PC-9 (cell line): ENCODE measurements at regions not wholly inside any gene's neighbourhood (a gene's known extent, or its start where the extent isn't known, plus 50 kb on each side); places are given as distances from the start of the nearest gene placed in this dataset.
"Not testable (repeated sequence)": the region's sequence is repeated elsewhere in the genome, so short reads cannot be mapped to it uniquely, and the experiment has no call there.

Source experiments
- EZH2 ChIP-seq: fragments of 200-600 bp; sonication (generic); IDR thresholded peaks from 2 replicates; pipeline ENCODE4 v1.8.0; 2017; ENCODE audit warnings: antibody characterized with exemption, low read depth
- TF ChIP-seq, protein P1 (sequence below): fragments of 200-600 bp; sonication (generic); conservative IDR thresholded peaks from 2 replicates; pipeline ENCODE4 v1.6.1; 2017; ENCODE audit warnings: mixed run types, antibody characterized with exemption, mild to moderate bottlenecking, moderate library complexity

DNA sequence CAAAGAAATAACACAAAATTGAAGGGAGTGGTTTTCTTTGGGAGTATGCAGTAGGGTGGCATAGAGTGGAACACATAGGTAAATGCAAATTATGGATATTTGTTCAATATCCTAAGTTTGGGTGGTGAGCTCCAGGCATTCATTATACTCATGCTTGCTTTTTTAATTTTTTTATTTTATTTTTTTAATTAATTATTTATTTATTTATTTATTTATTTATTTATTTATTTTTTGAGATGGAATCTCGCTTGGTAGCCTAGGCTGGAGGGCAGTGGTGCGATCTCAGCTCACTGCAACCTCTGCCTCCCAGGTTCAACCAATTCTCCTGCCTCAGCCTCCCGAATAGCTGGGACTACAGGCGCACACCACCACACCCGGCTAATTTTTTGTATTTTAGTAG lies 355.5 kb upstream of the PLD5 start:
- TF ChIP-seq, protein P1, sequence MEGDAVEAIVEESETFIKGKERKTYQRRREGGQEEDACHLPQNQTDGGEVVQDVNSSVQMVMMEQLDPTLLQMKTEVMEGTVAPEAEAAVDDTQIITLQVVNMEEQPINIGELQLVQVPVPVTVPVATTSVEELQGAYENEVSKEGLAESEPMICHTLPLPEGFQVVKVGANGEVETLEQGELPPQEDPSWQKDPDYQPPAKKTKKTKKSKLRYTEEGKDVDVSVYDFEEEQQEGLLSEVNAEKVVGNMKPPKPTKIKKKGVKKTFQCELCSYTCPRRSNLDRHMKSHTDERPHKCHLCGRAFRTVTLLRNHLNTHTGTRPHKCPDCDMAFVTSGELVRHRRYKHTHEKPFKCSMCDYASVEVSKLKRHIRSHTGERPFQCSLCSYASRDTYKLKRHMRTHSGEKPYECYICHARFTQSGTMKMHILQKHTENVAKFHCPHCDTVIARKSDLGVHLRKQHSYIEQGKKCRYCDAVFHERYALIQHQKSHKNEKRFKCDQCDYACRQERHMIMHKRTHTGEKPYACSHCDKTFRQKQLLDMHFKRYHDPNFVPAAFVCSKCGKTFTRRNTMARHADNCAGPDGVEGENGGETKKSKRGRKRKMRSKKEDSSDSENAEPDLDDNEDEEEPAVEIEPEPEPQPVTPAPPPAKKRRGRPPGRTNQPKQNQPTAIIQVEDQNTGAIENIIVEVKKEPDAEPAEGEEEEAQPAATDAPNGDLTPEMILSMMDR, result not testable (repeated sequence)
- not testable (repeated sequence) for TF ChIP-seq EZH2
